Bronchial epithelial cell (primary cell): ENCODE measurements at regions not wholly inside any gene's neighbourhood (a gene's known extent, or its start where the extent isn't known, plus 50 kb on each side); places are given as distances from the start of the nearest gene placed in this dataset.
"Not testable (repeated sequence)": the region's sequence is repeated elsewhere in the genome, so short reads cannot be mapped to it uniquely, and the experiment has no call there.

Source experiments
- DNase-seq: peaks from one replicate; pipeline ENCODE4 v3.0.0-alpha.2; 2010; ENCODE audit warnings: low read depth
- FAIRE-seq: peaks from 2 replicates; lab custom pipeline; 2011; peaks lifted over from hg19 to GRCh38; lab: Jason Lieb, UNC
- H3K27me3 ChIP-seq: 2 replicates; pipeline ENCODE4 v1.5.1; 2011; ENCODE audit warnings: low read length; ENCODE audit not compliant: control insufficient read depth, insufficient read depth
- H3K36me3 ChIP-seq: 2 replicates; pipeline ENCODE4 v1.5.1; 2011; ENCODE audit warnings: low read length; ENCODE audit not compliant: control insufficient read depth, insufficient read depth
- H3K4me3 ChIP-seq: 2 replicates; pipeline ENCODE4 v1.5.1; 2011; ENCODE audit warnings: mild to moderate bottlenecking, low read depth, low read length, control low read depth
- TF ChIP-seq, protein P1 (sequence below): IDR thresholded peaks from 2 replicates; pipeline ENCODE4 v1.5.1; 2011; ENCODE audit warnings: mild to moderate bottlenecking, moderate library complexity, low read length, control low read depth, inconsistent platforms; ENCODE audit not compliant: insufficient read depth, severe bottlenecking

DNA sequence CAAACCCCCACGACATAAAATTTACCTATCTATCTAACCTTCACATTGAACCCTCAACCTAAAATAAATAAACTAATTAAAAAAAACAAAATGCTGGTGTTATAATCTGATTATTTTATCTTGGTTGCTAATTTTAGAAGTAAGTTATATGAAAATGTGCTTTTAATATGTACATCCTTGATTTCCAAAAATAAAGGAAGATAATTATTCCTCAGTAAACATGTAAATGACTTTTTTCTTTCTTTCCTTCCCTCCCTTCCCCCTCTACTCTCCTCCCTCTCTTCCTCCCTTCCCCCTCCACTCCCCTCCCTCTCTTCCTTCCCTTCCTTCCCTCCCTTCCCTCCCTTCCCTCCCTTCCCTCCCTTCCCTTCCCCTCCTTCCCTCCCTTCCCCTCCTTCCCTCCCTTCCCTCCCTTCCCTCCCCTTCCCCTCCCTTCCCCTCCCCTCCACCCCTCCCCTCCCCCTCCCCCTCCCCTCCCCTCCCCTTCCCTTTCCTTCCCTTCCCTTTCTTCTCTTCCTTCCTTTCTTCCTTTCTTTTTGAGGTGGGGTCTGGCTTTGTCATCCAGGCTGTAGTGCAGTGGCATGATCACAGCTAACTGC lies 180.0 kb upstream of the GIMD1 start:
- FAIRE-seq (no peak), DNase-seq (no peak)
- Histone ChIP-seq H3K4me3 (no peak overlapping the region), H3K27me3 (no peaks in the 10 kb centered on the region), H3K36me3 (no peaks in the 10 kb centered on the region)
- TF ChIP-seq, protein P1, sequence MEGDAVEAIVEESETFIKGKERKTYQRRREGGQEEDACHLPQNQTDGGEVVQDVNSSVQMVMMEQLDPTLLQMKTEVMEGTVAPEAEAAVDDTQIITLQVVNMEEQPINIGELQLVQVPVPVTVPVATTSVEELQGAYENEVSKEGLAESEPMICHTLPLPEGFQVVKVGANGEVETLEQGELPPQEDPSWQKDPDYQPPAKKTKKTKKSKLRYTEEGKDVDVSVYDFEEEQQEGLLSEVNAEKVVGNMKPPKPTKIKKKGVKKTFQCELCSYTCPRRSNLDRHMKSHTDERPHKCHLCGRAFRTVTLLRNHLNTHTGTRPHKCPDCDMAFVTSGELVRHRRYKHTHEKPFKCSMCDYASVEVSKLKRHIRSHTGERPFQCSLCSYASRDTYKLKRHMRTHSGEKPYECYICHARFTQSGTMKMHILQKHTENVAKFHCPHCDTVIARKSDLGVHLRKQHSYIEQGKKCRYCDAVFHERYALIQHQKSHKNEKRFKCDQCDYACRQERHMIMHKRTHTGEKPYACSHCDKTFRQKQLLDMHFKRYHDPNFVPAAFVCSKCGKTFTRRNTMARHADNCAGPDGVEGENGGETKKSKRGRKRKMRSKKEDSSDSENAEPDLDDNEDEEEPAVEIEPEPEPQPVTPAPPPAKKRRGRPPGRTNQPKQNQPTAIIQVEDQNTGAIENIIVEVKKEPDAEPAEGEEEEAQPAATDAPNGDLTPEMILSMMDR = no peak

DNA sequence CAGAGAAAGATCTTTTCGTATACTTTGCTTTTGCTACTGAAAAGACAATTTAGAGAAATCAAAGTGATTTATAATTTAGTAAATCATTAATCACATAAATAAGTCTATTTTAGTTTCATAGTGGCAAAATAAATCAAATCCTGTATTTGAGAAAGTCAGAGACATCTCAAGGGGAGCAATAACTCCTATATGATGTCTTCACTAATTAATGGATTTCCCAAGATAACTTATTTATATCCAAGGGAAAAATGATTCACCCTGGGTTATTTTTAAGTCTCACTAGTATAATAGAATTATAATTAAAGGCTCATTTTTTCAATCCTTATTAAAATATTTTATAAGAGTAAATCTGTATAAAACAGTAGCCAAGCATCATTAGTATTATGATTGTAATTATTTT lies 177.8 kb upstream of the GIMD1 start:
- Histone ChIP-seq H3K36me3 (no peaks in the 10 kb centered on the region), H3K27me3 (no peaks in the 10 kb centered on the region), H3K4me3 (no peak overlapping the region)
- TF ChIP-seq, protein P1 = no peak
- FAIRE-seq (no peak), DNase-seq (no peak)

DNA sequence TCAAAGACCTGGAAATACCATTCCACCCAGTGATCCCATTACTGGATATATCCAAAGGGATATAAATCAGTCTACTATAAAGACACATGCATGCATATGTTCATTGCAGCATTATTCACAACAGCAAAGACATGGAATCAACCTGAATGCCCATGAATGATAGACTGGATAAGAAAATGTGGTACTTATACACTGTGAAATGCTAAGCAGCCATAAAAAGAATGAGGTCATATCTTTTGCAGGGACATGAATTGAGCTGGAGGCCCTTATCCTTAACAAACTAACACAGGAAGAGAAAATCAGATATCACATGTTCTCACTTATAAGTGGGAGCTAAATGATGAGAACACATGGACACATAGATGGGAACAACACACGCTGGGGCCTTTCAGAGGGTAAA lies 174.0 kb upstream of the GIMD1 start:
- H3K4me3 ChIP-seq, FAIRE-seq, DNase-seq, H3K36me3 ChIP-seq, H3K27me3 ChIP-seq: not testable (repeated sequence)

DNA sequence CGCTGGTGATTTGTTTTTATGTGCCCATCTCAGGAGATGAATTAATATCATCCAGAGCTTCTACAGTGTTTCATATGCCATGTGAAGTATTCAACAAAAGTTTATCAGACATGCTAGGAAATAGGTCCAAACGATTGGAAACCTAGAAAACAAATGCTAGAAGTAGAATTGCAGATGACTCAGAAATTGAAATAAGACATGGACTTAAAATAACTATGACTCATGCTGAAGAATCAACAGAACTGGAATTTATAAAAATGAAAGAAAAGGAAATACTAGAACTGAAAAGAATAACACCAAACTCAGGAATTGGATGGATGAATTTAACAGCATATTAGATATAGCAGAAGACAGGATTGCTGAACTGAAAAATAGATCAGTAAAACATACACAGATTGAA lies 172.7 kb upstream of the GIMD1 start:
- DNase-seq (peak; percentile 72), FAIRE-seq (no peak)
- TF ChIP-seq, protein P1 = no peak
- Histone ChIP-seq H3K4me3 (no peak overlapping the region), H3K27me3 (no peaks in the 10 kb centered on the region), H3K36me3 (no peaks in the 10 kb centered on the region)

DNA sequence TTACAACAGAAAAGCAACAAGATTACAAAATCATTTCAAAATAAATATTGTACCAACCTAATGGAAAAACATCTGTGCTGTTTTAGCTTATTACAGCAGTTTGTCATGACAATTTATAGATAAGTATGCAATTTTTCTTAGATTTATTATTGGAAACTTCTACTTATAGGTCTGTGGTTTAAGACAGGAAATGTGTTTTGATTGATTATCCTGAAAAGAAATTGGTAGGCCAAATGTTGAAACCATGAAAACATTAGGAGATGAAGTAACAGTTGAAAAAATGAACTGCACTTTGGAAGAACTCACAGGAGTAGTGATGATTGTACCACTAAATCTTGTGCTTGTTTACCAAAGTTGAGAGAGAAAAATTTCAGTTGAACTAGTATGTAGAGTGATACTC lies 162.2 kb upstream of the GIMD1 start:
- DNase-seq (no peak), FAIRE-seq (no peak)
- H3K36me3 ChIP-seq = no peaks in the 10 kb centered on the region
- no peak overlapping the region for H3K4me3 ChIP-seq
- H3K27me3 ChIP-seq = no peaks in the 10 kb centered on the region
- TF ChIP-seq, protein P1 = no peak

DNA sequence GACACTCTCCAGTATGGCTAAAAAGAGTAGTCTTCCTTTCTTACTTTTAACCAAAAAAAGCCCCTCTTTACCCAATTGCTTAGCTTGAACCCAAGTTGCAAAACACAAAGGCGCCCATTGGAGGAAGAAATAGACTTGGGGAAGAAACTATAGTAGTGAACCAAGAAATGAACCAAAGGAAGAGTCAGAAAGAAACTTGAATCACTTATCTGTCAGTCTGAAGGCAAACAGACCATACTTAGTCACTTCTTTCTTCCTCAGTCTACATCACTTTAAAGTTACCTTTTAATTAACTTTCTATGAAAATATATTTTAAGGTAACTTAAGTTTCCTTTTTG lies 161.4 kb upstream of the GIMD1 start:
- Histone ChIP-seq H3K27me3 (no peaks in the 10 kb centered on the region), H3K4me3 (no peak overlapping the region), H3K36me3 (no peaks in the 10 kb centered on the region)
- TF ChIP-seq, protein P1 = no peak
- FAIRE-seq (no peak), DNase-seq (peak; percentile 75)
